C1 segment of cervical spinal cord (tissue), 14 donors: ENCODE measurements at regions not wholly inside any gene's neighbourhood (a gene's known extent, or its start where the extent isn't known, plus 50 kb on each side); places are given as distances from the start of the nearest gene placed in this dataset.

Experiments
- DNase-seq, 14 donors: peaks; one replicate each; lab custom pipeline; 2025; lab: John Stamatoyannopoulos, UW

DNA sequence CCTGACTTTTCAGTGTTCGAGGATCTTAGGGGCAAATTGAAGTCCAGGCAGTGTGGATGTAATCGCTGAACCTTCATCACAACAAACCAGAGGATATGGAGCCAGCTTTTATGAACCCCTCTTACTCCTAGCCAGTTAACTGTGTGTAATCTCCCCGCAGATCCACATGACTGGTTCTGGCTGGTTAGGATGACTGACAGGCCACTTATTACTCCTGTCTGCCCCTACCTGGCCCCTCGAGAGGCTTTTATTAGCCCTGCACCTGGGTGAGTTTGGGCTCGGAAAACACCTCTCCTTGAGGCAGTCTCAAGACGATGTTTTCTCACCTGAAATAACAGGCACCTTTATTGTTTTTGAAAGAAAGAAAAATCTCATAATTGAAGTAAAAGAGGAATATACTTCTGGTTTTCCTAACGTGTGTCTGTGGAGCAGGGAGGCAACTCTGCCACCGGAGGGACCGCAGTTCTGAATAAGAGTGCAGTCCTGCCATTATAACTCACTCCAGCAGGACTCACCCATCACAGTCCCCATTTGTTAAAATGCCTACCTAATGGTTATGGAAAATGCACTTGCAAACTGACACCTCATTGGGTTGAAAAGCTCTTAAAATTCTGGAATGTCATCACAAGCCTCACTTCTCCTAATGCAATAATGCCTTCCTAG, 291.9 kb upstream of the N4BP1 start:
- DNase-seq = no peak

DNA sequence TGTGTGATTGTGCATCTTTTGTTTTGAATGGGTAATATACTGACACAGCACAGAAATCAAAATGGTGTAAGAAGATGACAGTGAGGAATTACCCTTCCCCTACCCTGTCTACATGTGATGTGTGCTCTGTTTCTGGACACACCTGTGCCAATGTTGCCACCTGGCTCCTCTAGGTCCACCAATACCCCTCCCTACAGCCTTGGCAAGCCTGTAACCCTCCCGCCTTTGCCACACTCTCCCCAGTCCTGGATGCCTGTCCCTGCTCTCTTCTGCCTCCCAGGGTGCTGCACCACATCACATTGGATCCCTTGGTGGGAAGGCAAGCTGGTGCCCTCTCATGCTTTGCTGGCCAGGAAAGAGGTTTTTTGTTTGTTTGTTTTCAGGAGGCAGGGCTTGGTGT, 289.5 kb upstream of the N4BP1 start:
- peak in 1 of 14 donors; percentile 31 for DNase-seq

DNA sequence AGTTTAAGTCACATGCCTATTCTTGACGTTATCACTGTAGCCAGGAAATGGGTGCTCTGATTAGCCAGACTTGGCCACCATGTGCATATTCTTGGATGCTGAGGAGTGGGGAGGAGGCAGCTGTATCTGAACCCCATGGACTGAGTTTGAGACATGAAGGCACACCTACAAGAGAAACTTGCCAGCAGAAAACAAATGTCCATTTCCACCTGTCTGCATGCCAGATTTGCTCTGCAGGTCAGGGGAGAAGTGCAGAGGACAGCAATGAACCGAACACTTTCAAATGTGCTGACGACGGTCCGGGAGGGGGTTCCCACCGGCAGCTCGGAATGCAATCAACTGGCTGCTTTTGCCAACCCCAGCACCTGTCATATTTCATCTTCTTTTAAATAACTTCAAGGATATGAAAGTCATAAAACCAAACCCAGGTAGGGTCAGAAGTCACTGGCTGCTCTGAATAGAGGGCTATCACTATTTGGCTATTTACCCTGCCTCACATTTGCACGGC, 287.8 kb upstream of the N4BP1 start:
- peak in 1 of 14 donors; percentile 42 for DNase-seq

DNA sequence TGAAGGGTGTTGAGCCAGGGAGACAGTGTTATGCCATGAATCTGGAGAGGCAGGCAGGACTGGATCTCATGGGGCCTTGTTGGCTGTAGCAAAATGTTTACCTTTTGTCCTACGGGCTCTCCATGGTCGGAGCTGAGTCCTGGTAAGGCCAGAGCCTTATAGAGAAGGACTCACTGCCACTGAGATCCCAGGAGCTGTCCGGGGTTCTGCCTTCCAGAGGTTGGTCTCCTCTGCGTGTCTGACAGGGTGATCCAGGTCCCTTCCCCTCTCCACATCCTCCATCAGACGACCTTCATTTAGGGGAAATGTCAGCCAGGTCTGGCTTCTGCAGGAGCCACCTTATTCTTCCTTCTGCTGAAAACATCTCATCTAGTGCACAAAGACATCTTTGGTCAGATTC, 285.2 kb upstream of the N4BP1 start:
- no peak for DNase-seq

DNA sequence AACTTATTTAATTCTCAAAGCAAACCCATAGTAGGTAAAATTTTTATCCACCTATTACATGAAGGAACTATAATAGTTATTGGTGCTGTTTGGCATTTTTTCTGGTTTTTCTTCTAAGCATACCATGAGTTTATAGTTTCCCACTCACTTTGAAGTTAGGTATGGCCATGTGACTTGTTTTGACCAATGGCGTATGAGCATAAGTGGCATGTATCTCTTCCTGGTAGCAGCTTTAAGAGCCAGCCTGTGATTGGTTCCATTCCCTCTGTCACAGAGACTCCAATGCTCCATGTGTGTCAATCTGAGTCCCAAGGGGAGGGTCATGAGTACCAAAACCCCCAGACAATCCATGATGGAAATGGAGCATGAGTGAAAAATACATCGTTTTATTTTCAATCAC, 282.9 kb upstream of the N4BP1 start:
- DNase-seq = no peak

DNA sequence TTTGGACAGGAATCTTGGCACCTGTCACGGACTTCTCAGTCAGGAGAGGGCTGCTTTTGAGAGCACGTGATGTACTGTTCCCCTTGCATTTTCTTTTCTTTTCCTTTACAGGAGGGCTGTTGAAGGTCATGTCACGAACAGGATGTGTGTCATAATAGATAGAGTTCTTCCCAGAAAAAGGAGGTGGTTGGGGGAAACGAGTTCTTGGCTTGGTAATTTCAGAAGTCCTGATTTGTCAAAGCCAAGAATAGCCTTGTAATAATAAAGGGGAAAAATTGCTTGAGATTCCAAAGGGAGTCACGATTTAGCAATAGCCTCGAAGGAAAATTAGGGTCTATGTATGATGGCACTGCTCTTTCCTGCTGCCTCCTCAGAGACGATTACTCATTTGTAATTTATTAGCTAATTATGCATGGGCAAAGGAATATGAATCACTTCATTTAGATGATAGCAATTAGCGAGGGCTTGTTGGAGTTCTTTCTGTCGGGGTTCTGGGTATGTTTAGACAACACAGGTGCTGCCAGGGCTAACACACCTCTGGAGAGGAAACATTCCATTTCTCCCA, 277.7 kb upstream of the N4BP1 start:
- DNase-seq = no peak

DNA sequence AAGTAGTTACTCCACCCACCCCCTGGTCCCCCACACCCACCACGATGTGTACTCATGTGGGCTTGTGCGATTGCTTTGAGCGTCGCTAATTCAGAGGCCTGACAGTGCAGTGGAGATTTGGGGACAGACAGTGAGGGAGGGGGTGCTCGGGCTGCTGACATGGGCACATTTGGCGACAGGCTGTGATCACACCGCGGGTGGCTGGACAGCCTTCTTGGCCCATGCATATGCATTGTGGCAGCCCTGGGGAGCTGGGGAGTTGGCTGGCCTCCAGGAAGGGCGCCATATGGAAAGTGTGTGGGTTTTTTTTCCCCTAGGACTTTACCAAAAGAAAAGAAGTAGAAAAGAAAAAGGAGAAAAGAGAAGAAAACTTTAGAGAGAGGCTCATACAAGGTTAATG, 275.5 kb upstream of the N4BP1 start:
- DNase-seq = peak in 2 of 14 donors; percentile 3 to 81

DNA sequence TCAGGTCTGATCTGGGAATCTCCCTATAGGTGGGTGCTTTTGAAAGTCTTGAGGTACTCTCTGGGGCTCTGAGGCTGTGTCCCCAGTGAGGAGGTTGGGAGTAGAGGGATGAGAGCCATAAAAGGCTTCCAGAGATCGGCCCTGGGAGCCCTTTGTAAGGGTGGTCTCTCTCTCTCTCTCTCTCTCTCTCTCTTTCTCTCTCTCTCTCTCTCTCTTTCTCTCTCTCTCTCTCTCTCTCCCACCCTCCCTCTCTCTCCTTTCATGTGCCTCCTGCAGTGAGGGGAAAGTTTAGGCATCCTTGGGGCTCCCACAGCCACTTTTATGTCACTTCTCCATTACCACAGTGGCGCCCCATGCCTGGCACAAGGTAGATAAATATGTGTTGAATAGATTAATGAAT, 271.3 kb upstream of the N4BP1 start:
- DNase-seq = no peak

DNA sequence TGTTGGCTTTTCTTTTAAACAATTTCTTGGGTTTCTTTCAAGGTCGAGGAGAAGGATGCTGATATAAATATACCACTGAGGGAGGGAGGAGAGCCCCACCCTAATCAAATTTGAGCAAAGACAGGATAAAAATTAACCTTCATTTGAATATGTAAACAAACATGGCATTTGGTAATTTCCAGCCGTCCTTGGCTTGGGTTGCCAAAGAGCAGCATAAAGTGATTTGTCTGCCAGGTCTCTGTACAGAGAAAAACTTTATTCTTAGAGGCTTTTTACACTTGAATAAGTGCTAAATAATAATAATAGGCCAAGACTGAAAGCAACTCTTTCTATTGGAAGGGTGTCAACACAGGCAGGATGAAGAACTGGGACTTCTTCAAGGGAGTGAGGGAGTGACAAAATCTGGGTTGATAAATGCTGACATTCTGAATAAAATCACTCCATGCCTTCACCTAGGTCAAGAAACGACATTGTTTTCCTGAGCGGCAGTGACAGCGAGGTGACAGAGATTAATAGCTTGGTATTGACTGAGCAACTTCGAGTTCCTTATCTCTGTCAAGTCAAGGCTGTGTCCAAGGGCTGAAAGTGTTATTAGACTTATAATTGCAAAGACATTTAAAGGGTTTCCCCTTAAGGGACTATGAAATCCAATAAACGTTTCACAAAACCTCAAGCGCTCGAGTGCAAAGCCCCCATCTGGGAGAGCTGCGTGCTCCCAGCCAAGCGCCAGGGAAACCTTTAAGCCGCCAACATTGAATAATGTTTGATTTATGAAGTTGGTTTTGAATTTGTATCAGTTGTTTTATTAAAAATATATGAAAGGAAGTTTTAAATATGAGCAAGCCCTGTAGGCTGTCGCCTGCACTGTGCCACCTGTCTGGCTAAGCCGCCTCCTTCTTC, 269.5 kb upstream of the N4BP1 start:
- peak in 1 of 14 donors; percentile 59 for DNase-seq

DNA sequence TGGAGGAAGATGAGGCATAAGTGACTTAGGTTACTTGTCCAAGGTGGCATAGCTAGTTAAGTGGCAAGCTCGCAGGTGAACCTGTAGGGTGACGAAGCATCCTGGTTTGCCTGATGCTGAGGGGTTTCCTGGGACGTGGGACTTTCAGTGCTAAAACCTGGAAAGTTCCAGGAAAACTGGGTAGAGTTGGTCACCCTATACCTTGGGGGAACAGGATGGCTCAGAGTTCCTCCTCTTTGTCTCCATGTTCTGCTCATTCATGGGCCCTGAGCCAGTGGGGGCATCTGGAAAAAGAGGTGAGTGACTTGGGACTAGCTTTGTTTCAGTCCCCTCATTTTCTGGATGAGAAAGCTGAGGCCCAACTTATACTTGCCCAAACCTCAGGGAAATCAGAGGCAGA, 268.0 kb upstream of the N4BP1 start:
- no peak for DNase-seq

DNA sequence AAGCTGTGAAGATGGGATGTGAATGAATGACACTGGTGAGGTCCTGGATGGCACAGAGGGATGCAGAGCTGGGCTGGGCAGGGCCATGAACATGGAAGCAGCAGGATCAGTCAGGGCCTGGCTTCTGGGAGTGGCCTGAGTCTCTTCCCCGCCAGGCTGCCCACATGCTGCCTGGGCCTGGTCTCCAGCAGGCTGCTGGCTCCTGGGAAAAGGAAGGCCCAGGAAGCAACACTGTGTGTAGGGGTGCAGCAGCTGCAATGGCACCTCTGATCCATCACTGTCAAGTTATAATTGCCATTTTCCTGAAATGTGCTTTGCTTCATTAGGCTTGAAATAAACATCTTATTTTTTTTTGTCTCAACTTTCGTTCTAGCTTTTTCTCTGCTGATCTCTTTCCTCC, 260.2 kb upstream of the N4BP1 start:
- DNase-seq = no peak

DNA sequence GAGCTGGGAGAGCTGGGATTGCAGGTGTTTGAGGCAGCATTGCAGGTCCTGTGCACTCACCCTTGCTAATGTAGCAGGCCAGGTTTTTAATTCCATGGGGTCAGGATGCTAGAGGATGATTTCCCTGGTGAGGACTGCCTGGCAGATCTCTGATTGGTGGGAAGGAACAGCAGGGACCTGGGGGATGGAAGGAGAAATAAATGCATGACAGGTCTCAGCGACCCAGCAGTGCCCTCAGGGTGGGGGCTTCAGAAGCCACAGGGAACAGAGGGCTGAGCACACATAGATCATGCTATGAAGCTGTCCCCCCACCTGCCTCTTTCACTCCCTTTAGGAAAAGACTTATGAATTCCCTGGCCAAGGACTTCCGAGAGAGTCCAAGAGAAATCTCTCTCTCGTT, 255.5 kb upstream of the N4BP1 start:
- no peak for DNase-seq

DNA sequence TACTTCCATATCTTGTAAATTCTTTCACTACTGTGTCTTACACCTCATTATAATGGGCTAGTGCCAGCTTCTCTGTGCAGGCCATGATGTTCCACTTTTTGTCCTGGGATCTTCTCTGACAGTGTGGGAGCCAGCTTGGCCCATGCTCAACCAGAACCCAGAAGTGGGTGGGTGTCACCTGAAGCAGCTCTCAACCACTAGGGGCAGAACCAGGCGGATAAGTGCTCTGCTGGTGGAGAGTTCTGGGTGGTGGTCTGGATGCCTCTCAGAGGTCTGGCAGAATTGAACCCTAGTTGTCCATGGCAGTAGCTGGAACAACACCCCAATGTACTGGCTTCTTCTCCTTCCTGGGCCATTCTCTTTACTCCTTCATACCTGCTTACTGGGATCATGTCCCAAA, 254.1 kb upstream of the N4BP1 start:
- DNase-seq = no peak

DNA sequence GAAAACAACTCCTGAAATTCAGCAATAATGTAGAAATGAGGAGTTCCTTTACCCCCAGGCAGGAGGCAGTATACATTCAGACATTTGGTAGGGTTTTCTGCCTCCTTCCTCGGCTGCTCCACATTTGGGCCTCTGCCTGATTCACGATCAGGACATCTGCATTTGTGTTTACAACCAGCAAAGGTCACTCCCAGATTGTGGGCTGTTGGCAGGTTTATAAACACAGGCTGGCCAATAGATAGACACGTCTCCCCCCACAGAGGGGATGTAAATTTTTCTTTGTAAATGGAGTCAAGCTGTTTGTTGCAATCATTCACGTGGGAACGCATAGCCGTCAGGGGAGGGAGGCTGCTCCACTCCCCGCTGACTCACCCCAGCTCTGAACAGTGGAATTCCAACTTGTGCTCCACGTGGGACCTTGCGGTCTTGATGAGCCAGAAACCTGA, 252.1 kb upstream of the N4BP1 start:
- DNase-seq = no peak

DNA sequence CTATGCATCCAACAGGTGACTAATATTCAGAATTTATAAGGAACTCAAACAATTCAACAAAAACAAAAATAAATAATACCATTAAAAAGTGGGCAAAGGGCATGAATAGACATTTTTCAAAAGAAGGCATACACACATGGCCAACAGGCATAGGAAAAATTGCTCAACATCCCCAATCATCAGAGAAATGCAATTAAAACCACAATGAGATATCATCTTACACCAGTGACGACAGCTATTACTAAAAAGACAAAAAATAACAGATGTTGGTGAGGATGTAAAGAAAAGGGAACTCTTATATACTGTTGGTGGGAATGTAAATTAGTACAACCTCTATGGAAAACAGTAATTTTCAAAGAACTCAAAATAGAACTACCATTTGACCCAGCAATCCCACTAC, 250.4 kb upstream of the N4BP1 start:
- DNase-seq = no peak

DNA sequence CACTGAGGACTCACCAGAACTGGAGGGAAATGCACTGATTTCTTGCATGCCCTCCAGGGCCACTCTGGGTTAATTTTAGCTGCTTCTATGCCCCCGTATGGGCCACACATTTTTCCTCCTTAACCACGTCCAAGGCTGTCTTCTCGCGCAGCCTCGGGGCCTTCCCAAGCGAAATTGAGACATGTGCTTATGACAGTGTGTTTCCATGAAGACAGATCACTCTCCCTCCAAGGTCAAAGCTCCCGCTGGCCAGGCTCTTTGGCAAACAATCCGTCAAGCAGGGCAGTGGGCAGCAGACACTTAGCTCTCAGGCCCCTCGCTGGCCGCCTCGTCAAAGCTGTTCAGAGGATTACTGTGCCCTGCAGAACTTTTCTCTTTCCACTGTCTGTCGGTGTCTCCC, 243.0 kb upstream of the N4BP1 start:
- no peak for DNase-seq

DNA sequence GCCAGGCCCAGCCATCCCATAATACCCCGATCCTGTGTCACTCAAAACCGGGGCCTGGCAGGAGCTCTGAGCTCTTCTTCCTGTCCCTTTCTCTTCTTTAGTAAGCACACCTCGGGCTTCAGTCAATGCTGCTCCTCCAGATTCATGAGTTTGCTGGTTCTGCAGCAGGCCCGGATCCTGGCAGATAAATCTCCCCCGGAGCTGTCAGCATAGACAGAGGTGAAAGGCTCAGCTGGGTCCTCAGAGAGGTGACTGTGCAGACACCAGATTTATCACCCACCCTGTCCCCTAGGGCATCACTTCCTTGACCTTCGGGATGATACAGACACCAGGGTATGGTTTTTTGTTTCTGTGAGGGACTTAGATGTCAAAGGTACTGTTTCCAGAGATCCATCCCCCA, 242.5 kb upstream of the N4BP1 start:
- DNase-seq = no peak

DNA sequence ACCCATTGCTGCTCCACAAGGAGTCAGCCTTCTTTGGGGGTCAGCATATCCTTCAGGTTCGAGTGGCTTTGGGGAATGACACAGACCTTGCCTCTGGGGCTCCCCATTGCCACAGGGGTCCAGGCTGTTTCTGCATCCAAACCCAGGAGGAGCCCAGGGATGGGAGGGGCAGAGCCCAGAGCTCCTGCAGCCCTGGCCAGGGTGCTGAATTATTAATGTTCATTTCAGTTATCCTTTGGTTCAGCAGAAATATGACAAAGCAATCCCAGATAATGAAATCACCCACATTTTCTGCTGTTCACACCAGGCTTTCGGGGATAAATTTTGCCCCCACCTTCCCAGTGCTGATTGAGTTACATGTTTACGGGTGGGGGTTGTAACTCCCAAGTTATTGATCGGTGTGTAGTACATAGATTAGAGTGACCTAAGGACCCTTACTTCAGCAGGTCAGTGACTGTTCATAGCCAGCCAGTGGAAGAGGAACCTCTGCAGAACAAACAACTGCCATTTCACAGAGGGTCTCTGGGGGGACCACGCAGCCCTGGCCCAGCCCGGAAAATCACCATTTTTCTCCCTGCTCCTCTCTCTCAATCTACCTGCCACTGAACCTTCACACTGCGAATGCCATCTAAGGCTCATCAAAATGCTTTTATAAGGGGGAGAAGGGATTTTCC, 240.3 kb upstream of the N4BP1 start:
- no peak for DNase-seq

DNA sequence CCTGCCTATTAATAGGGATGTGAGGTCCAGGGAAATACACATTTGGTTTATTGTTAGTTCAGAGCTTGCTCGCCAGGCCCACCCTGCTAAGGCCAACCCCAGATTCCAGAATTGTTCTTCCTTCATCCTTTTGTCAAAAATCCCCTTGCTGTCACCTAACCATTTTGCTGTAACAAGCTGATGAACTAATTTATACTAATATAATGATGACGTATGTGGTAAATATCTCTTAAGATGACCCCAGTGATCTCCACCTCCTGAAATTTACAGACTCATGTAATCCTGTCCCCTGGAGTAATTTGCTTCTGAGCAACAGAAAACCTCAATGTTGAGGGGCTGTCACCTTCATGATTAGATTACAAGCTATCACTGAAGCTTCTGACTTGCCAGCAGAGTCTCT, 236.3 kb upstream of the N4BP1 start:
- DNase-seq = no peak

DNA sequence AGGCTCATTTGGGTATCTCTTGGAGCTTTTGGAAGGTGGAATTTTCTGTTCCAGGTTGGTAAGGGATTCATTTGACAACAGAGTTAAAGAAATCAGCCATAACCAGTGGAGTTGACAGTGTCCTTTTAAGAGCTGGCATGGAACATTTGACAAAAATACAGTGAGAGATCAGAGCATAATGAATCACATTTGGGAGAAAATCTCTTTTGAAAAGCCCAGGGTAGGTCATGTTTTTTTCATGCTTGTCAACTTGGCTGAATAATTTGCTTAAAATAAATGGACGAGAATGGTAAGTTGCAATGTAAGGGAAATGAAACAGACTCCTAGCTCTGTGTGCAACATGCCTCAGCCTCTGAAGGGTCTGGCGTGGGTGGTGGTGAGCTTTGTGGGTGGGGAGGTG, 235.3 kb upstream of the N4BP1 start:
- no peak for DNase-seq

DNA sequence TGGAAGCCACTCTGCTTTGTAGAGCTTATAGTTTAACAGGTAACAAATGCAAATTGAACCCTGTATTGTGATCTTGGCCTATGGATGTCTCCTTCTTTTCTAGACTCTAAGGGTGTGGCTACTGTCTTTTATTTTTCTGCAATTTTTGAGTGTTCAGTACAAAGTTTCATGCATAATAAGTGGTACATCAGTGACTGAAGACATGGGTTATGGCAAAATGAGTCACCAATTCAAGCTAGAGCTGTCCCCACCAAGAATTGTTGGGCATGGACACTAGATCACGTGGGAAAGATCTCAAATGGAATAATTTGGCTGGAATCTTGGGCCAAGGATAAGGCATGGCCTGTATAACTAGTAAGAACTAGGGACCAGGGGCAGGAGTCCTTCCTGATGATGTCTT, 228.4 kb upstream of the N4BP1 start:
- DNase-seq = no peak

DNA sequence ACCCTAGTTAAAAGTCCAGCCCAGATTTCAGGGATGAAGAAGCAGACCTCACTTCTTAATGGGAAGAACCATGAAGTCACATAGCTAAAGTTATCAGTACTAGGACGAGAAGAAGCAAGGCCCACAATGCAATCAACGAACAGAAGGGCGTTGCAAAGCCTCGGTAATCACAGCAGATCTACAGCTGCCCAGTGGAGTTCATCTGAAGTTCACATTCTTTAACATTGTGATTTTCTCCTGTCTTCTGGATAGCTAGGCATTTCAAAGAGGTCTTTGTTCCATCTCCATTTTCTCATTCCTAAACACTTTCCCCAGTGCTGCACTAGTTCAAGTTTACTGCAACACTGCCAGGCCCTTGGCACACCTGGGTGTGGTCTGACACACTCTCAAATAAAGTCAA, 226.7 kb upstream of the N4BP1 start:
- no peak for DNase-seq
